ENCODE measurements at regions not wholly inside any gene's neighbourhood (a gene's known extent, or its start where the extent isn't known, plus 50 kb on each side); places are given as distances from the start of the nearest gene placed in this dataset.

GRCh38 chrY:8388512-8388911 lies 948.8 kb upstream of the TSPY4 start:
- no peak for TF ChIP-seq CTCF (conservative IDR thresholded peaks at IDR 0.05)

GRCh38 chrY:8390310-8390709 lies 947.0 kb upstream of the TSPY4 start:
- H3K27ac ChIP-seq: no peak overlapping the region
- no peak for TF ChIP-seq CTCF (conservative IDR thresholded peaks at IDR 0.05)

More at GRCh38 chrY:8388512-8388911, 948.8 kb upstream of the TSPY4 start:
- no peak overlapping the region for H3K27ac ChIP-seq

- no peak for TF ChIP-seq CTCF (conservative IDR thresholded peaks at IDR 0.05)
- H3K27ac ChIP-seq: no peak overlapping the region
These were observed 944.0 kb upstream of the TSPY4 start for GRCh38 chrY:8393246-8393645.

- TF ChIP-seq CTCF (conservative IDR thresholded peaks at IDR 0.05): no peak
- H3K27ac ChIP-seq: no peak overlapping the region
These were observed 914.4 kb upstream of the TSPY4 start for GRCh38 chrY:8422906-8423305.

GRCh38 chrY:8426433-8426832 lies 910.8 kb upstream of the TSPY4 start:
- H3K27ac ChIP-seq: no peak overlapping the region
- TF ChIP-seq CTCF (conservative IDR thresholded peaks at IDR 0.05): no peak

GRCh38 chrY:8437510-8437909 lies 899.8 kb upstream of the TSPY4 start:
- no peak for TF ChIP-seq CTCF (conservative IDR thresholded peaks at IDR 0.05)
- no peak overlapping the region for H3K27ac ChIP-seq

- H3K27ac ChIP-seq: no peak overlapping the region
- no peak for TF ChIP-seq CTCF (conservative IDR thresholded peaks at IDR 0.05)
These were observed 895.2 kb upstream of the TSPY4 start for GRCh38 chrY:8442097-8442496.

GRCh38 chrY:8452963-8453362 lies 884.3 kb upstream of the TSPY4 start:
- no peak for TF ChIP-seq CTCF (conservative IDR thresholded peaks at IDR 0.05)
- H3K27ac ChIP-seq: no peak overlapping the region

All from VCaP (cell line).